ENCODE measurements at regions not wholly inside any gene's neighbourhood (a gene's known extent, or its start where the extent isn't known, plus 50 kb on each side); places are given as distances from the start of the nearest gene placed in this dataset.
"Not testable (repeated sequence)": the region's sequence is repeated elsewhere in the genome, so short reads cannot be mapped to it uniquely, and the experiment has no call there.

- no peak for DNase-seq
Observed at GRCh38 chr20:12838261-12838866, 170.4 kb upstream of the SPTLC3 start.

GRCh38 chr20:12847872-12848271 lies 160.9 kb upstream of the SPTLC3 start:
- DNase-seq: no peak

GRCh38 chr20:12849225-12849910 lies 159.4 kb upstream of the SPTLC3 start:
- DNase-seq: no peak

- not testable (repeated sequence) for DNase-seq
Observed at GRCh38 chr20:12857643-12858042, 151.1 kb upstream of the SPTLC3 start.

GRCh38 chr20:12860619-12861247 lies 148.0 kb upstream of the SPTLC3 start:
- DNase-seq: no peak

GRCh38 chr20:12869669-12870068 lies 139.1 kb upstream of the SPTLC3 start:
- DNase-seq: no peak

GRCh38 chr20:12870588-12870987 lies 138.2 kb upstream of the SPTLC3 start:
- no peak for DNase-seq

GRCh38 chr20:12874933-12875332 lies 133.8 kb upstream of the SPTLC3 start:
- peak; percentile 17 to 53 for DNase-seq

- DNase-seq: peak in 1 of 2 experiments; percentile 52
Observed at GRCh38 chr20:12875510-12875909, 133.3 kb upstream of the SPTLC3 start.

GRCh38 chr20:12882832-12883506 lies 125.8 kb upstream of the SPTLC3 start:
- DNase-seq: no peak

GRCh38 chr20:12883507-12883885 lies 125.3 kb upstream of the SPTLC3 start:
- DNase-seq: no peak

GRCh38 chr20:12886618-12887363 lies 122.0 kb upstream of the SPTLC3 start:
- no peak for DNase-seq

GRCh38 chr20:12891643-12892042 lies 117.1 kb upstream of the SPTLC3 start:
- no peak for DNase-seq

- DNase-seq: no peak
Observed at GRCh38 chr20:12893019-12893418, 115.8 kb upstream of the SPTLC3 start.

- DNase-seq: no peak
Observed at GRCh38 chr20:12893653-12894052, 115.1 kb upstream of the SPTLC3 start.

GRCh38 chr20:12894089-12894488 lies 114.7 kb upstream of the SPTLC3 start:
- no peak for DNase-seq

- no peak for DNase-seq
Observed at GRCh38 chr20:12896180-12896579, 112.6 kb upstream of the SPTLC3 start.

GRCh38 chr20:12902992-12903391 lies 105.8 kb upstream of the SPTLC3 start:
- DNase-seq: no peak

GRCh38 chr20:12906361-12906760 lies 102.4 kb upstream of the SPTLC3 start:
- DNase-seq: no peak

- no peak for DNase-seq
Observed at GRCh38 chr20:12911372-12911771, 97.4 kb upstream of the SPTLC3 start.

- no peak for DNase-seq
Observed at GRCh38 chr20:12913781-12914443, 94.9 kb upstream of the SPTLC3 start.

GRCh38 chr20:12914804-12915203 lies 94.0 kb upstream of the SPTLC3 start:
- DNase-seq: no peak

- no peak for DNase-seq
Observed at GRCh38 chr20:12916699-12917098, 92.1 kb upstream of the SPTLC3 start.

All from NCI-H526 (cell line).